Fibroblast of peridontal ligament (primary cell): ENCODE measurements at regions not wholly inside any gene's neighbourhood (a gene's known extent, or its start where the extent isn't known, plus 50 kb on each side); places are given as distances from the start of the nearest gene placed in this dataset.
"Not testable (repeated sequence)": the region's sequence is repeated elsewhere in the genome, so short reads cannot be mapped to it uniquely, and the experiment has no call there.

Experiments
- DNase-seq: peaks from one replicate; pipeline ENCODE4 v3.0.0-alpha.2; 2010; ENCODE audit errors: extremely low read depth

- no peak for DNase-seq
Observed at GRCh38 chr9:24342457-24342856, 203.2 kb downstream of the IZUMO3 start.

- DNase-seq, result no peak
Observed at GRCh38 chr9:24333629-24334028, 212.1 kb downstream of the IZUMO3 start.

- DNase-seq, result no peak
Observed at GRCh38 chr9:24298912-24299311, 246.8 kb downstream of the IZUMO3 start.

GRCh38 chr9:24297931-24298330, 247.8 kb downstream of the IZUMO3 start:
- no peak for DNase-seq

- no peak for DNase-seq
Observed at GRCh38 chr9:24296124-24296523, 249.6 kb downstream of the IZUMO3 start.

- DNase-seq, result no peak
Observed at GRCh38 chr9:24293386-24293785, 252.3 kb downstream of the IZUMO3 start.

- no peak for DNase-seq
Observed at GRCh38 chr9:24286761-24287160, 258.9 kb downstream of the IZUMO3 start.

GRCh38 chr9:24258626-24259025, 287.1 kb downstream of the IZUMO3 start:
- DNase-seq, result no peak

- DNase-seq, result no peak
Observed at GRCh38 chr9:24257726-24258125, 288.0 kb downstream of the IZUMO3 start.

- DNase-seq, result peak; percentile 2
Observed at GRCh38 chr9:24245988-24246387, 299.7 kb downstream of the IZUMO3 start.

- DNase-seq, result no peak
Observed at GRCh38 chr9:24242576-24242975, 303.1 kb downstream of the IZUMO3 start.

GRCh38 chr9:24218656-24219055, 327.0 kb downstream of the IZUMO3 start:
- no peak for DNase-seq

GRCh38 chr9:24210641-24211040, 335.1 kb downstream of the IZUMO3 start:
- DNase-seq, result no peak

GRCh38 chr9:24189986-24190385, 355.7 kb downstream of the IZUMO3 start:
- DNase-seq, result no peak

GRCh38 chr9:24180572-24180971, 354.5 kb upstream of the ELAVL2 start:
- not testable (repeated sequence) for DNase-seq

- no peak for DNase-seq
Observed at GRCh38 chr9:24144796-24145195, 318.8 kb upstream of the ELAVL2 start.

GRCh38 chr9:24135072-24135471, 309.0 kb upstream of the ELAVL2 start:
- DNase-seq, result not testable (repeated sequence)

GRCh38 chr9:24132244-24132643, 306.2 kb upstream of the ELAVL2 start:
- no peak for DNase-seq

GRCh38 chr9:24127519-24127918, 301.5 kb upstream of the ELAVL2 start:
- DNase-seq, result no peak

GRCh38 chr9:24118190-24118589, 292.1 kb upstream of the ELAVL2 start:
- no peak for DNase-seq

- DNase-seq, result no peak
Observed at GRCh38 chr9:24096756-24097155, 270.7 kb upstream of the ELAVL2 start.

GRCh38 chr9:24095246-24095645, 269.2 kb upstream of the ELAVL2 start:
- DNase-seq, result no peak

- DNase-seq, result no peak
Observed at GRCh38 chr9:24090566-24090965, 264.5 kb upstream of the ELAVL2 start.

GRCh38 chr9:24073666-24074065, 247.6 kb upstream of the ELAVL2 start:
- DNase-seq, result no peak
